Dermis microvascular lymphatic vessel endothelial cell (primary cell): ENCODE measurements at regions not wholly inside any gene's neighbourhood (a gene's known extent, or its start where the extent isn't known, plus 50 kb on each side); places are given as distances from the start of the nearest gene placed in this dataset.
A peak's percentile ranks its signal among the peaks of the same experiment; 100 is the strongest.
"Not testable (repeated sequence)": the region's sequence is repeated elsewhere in the genome, so short reads cannot be mapped to it uniquely, and the experiment has no call there.

Experiments
- DNase-seq, 2 donors: peaks; one replicate each; pipeline versions ENCODE4 v3.0.0 to v3.0.0-alpha.2; 2010; ENCODE audit warnings: low read depth in 2 of 2

GRCh38 chr3:16073203-16073602 lies 101.3 kb upstream of the GALNT15 start:
- DNase-seq, result no peak

GRCh38 chr3:16073990-16074671 lies 100.3 kb upstream of the GALNT15 start:
- DNase-seq, result peak; percentile 55 to 84

GRCh38 chr3:16075647-16076046 lies 98.8 kb upstream of the GALNT15 start:
- DNase-seq, result no peak

GRCh38 chr3:16076564-16076963 lies 97.9 kb upstream of the GALNT15 start:
- DNase-seq, result no peak

GRCh38 chr3:16077146-16077545 lies 97.3 kb upstream of the GALNT15 start:
- not testable (repeated sequence) for DNase-seq

GRCh38 chr3:16077681-16078080 lies 96.8 kb upstream of the GALNT15 start:
- not testable (repeated sequence) for DNase-seq

- peak in 1 of 2 donors; percentile 75 for DNase-seq
Observed at GRCh38 chr3:16079519-16079918, 95.0 kb upstream of the GALNT15 start.

- no peak for DNase-seq
Observed at GRCh38 chr3:16081661-16082060, 92.8 kb upstream of the GALNT15 start.

GRCh38 chr3:16084887-16085286 lies 89.6 kb upstream of the GALNT15 start:
- DNase-seq, result peak in 1 of 2 donors; percentile 96

GRCh38 chr3:16085410-16085809 lies 89.1 kb upstream of the GALNT15 start:
- peak in 1 of 2 donors; percentile 31 for DNase-seq

- DNase-seq, result peak in 1 of 2 donors; percentile 87
Observed at GRCh38 chr3:16085884-16086608, 88.4 kb upstream of the GALNT15 start.

- DNase-seq, result peak in 1 of 2 donors; percentile 40
Observed at GRCh38 chr3:16086690-16087089, 87.8 kb upstream of the GALNT15 start.

- no peak for DNase-seq
Observed at GRCh38 chr3:16088496-16088895, 86.0 kb upstream of the GALNT15 start.

- DNase-seq, result no peak
Observed at GRCh38 chr3:16089521-16089920, 85.0 kb upstream of the GALNT15 start.

GRCh38 chr3:16090024-16090423 lies 84.5 kb upstream of the GALNT15 start:
- peak in 1 of 2 donors; percentile 87 for DNase-seq

GRCh38 chr3:16090706-16091105 lies 83.8 kb upstream of the GALNT15 start:
- no peak for DNase-seq

- no peak for DNase-seq
Observed at GRCh38 chr3:16092923-16093322, 81.6 kb upstream of the GALNT15 start.

- DNase-seq, result peak in 1 of 2 donors; percentile 50
Observed at GRCh38 chr3:16101295-16102186, 72.9 kb upstream of the GALNT15 start.

- DNase-seq, result no peak
Observed at GRCh38 chr3:16102187-16102561, 72.3 kb upstream of the GALNT15 start.

- DNase-seq, result no peak
Observed at GRCh38 chr3:16102905-16103364, 71.5 kb upstream of the GALNT15 start.

GRCh38 chr3:16103472-16103871 lies 71.0 kb upstream of the GALNT15 start:
- no peak for DNase-seq

- DNase-seq, result no peak
Observed at GRCh38 chr3:16104156-16104555, 70.3 kb upstream of the GALNT15 start.
